ENCODE measurements at regions not wholly inside any gene's neighbourhood (a gene's known extent, or its start where the extent isn't known, plus 50 kb on each side); places are given as distances from the start of the nearest gene placed in this dataset.

- TF ChIP-seq CTCF (IDR thresholded peaks at IDR 0.05; ENCODE audit: low read depth, low read length), result no peak
- no peak overlapping the region for H3K4me3 ChIP-seq (replicated peaks in 1 of 2; ENCODE audit: low read depth in 2 of 2, low read length in 2 of 2)
- DNase-seq (ENCODE audit: low read depth in 2 of 2), result no peak
These were observed 764.0 kb downstream of the SUCLG1 start for GRCh38 chr2:83695037-83695436.

DNA sequence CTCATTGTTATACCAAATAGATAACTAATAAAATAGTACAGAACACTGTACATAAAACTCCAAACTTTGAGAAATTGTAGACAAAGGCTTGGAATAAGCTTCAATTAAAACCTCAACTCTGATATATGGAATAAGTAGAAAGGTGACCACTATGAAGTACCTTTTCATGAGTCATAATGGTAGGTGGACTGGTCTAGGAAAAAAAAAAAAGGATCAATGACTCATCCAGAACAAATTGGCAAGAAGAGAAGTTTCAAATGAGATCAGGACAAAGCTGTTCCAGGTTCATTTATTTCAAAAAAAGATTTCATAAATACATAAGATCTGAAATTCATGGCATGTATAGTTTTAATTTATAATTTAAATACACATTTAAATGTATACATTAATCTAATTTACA, 769.7 kb downstream of the SUCLG1 start:
- H3K4me3 ChIP-seq (replicated peaks in 1 of 2; ENCODE audit: low read depth in 2 of 2, low read length in 2 of 2), result no peak overlapping the region
- DNase-seq (ENCODE audit: low read depth in 2 of 2), result peak in 1 of 2 donors; percentile 5
- no peak for TF ChIP-seq CTCF (IDR thresholded peaks at IDR 0.05; ENCODE audit: low read depth, low read length)

DNA sequence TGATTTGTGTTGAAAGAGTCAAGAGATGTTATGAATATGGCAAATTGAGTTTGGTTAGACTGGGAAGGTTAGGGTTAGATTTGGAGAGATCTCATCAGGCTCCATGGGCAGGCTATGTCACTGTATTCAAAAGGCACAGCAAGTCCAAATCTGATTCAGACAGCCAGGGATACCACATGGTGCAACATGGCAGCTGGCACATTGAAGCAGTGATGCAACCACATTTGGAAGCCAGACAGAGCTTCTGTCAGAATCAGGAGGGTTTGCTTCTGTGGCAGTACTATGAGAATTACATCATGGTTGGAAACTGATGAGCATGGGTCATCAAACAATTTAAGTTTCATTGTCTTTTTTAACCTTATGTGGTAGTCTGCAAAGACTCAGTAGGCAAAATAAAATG, 772.2 kb downstream of the SUCLG1 start:
- peak; percentile 16 to 54 for DNase-seq (ENCODE audit: low read depth in 2 of 2)

GRCh38 chr2:83674050-83674449, 785.0 kb downstream of the SUCLG1 start:
- H3K4me3 ChIP-seq (replicated peaks in 1 of 2; ENCODE audit: low read depth in 2 of 2, low read length in 2 of 2), result no peak overlapping the region
- no peak for TF ChIP-seq CTCF (IDR thresholded peaks at IDR 0.05; ENCODE audit: low read depth, low read length)
- DNase-seq (ENCODE audit: low read depth in 2 of 2), result no peak

More for the DNA sequence above, 772.2 kb downstream of the SUCLG1 start:
- TF ChIP-seq CTCF (IDR thresholded peaks at IDR 0.05; ENCODE audit: low read depth, low read length), result no peak
- no peak overlapping the region for H3K4me3 ChIP-seq (replicated peaks in 1 of 2; ENCODE audit: low read depth in 2 of 2, low read length in 2 of 2)

GRCh38 chr2:83665894-83666293, 793.2 kb downstream of the SUCLG1 start:
- no peak for TF ChIP-seq CTCF (IDR thresholded peaks at IDR 0.05; ENCODE audit: low read depth, low read length)
- no peak overlapping the region for H3K4me3 ChIP-seq (replicated peaks in 1 of 2; ENCODE audit: low read depth in 2 of 2, low read length in 2 of 2)
- peak; percentile 77 to 86 for DNase-seq (ENCODE audit: low read depth in 2 of 2)

GRCh38 chr2:83665154-83665553, 793.9 kb downstream of the SUCLG1 start:
- peak in 1 of 2 donors; percentile 5 for DNase-seq (ENCODE audit: low read depth in 2 of 2)
- TF ChIP-seq CTCF (IDR thresholded peaks at IDR 0.05; ENCODE audit: low read depth, low read length), result no peak

DNA sequence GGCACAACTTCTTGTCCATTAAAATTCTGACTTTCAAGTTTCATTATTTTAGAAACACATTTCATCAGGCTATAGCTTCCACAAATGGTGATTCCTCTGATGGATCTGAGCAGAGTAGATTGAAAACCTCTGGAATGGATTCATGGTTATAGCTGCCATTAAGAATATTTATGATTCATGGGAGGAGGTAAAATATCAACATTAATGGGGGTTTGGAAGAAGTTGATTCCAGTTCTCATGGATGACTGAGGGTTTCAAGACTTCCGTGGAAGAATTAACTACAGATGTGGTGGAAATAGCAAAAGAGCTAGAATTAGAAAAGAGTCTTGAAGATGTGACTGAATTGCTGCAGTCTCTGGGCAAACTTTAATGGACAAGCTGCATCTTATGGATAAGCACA, 797.4 kb downstream of the SUCLG1 start:
- no peak overlapping the region for H3K4me3 ChIP-seq (replicated peaks in 1 of 2; ENCODE audit: low read depth in 2 of 2, low read length in 2 of 2)
- no peak for TF ChIP-seq CTCF (IDR thresholded peaks at IDR 0.05; ENCODE audit: low read depth, low read length)
- DNase-seq (ENCODE audit: low read depth in 2 of 2), result no peak

More at GRCh38 chr2:83665154-83665553, 793.9 kb downstream of the SUCLG1 start:
- no peak overlapping the region for H3K4me3 ChIP-seq (replicated peaks in 1 of 2; ENCODE audit: low read depth in 2 of 2, low read length in 2 of 2)
